H1 (cell line): ENCODE measurements at regions not wholly inside any gene's neighbourhood (a gene's known extent, or its start where the extent isn't known, plus 50 kb on each side); places are given as distances from the start of the nearest gene placed in this dataset.

ENCODE experiments used
- TEAD4 ChIP-seq: IDR thresholded peaks from 2 replicates; pipeline ENCODE4 v1.6.1; 2012; ENCODE audit warnings: low read depth, low read length, inconsistent platforms, mixed read lengths

DNA sequence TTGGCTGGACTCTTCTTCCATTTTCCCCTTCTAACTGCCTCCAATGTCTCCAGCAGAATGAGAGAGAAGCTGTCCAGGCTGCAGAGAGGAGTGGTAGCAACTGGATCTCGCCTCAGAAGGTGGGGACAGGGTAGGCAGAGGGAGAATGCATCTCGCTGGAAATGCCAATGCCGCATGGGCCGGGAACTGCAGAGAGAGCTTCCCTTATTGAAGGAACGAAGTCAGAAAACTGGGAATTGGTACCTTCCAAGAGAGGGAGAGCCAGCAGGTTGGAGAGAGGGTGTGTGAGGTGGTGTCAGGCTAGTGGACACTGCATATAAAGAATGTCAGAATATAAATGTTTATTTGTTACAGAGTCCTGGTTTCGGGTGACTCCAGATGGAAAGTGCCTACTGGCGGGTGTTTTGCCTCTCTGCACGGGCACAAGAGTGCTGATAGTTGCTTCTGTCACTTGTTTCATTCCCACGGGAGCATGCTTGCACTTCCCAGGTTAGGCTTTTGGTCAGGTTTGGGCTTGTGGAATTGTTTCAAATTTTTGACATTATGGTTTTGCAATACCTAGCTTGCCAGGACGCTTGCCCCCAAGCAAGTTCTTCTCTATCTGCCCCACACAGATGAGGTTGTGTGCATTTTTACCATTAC, 156.8 kb upstream of the STS start (continued):
- TF ChIP-seq TEAD4 = no peak
